ENCODE measurements at regions not wholly inside any gene's neighbourhood (a gene's known extent, or its start where the extent isn't known, plus 50 kb on each side); places are given as distances from the start of the nearest gene placed in this dataset.

- ChIA-PET CTCF (interaction anchor here (0.6 kb wide), 3 partner anchors 22 to 138 kb away, joined by 3 read pairs; no protein-coding TSS in a partner anchor), POLR2A (no interaction called here)
- H3K9me3 ChIP-seq (ENCODE audit: control insufficient read depth, insufficient read depth, low read depth, low read length), result no peaks in the 10 kb centered on the region
- TF ChIP-seq ZNF624 (tag by site-specific recombination; IDR thresholded peaks at IDR 0.05), result no peak
- TF ChIP-seq FEZF1 (tag by site-specific recombination; IDR thresholded peaks at IDR 0.05), result no peak
- no peak for TF ChIP-seq ZNF514 (tag by site-specific recombination; IDR thresholded peaks at IDR 0.05)
- TF ChIP-seq ZNF274 (IDR thresholded peaks at IDR 0.05; ENCODE audit: low read length), result no peak
- TF ChIP-seq ZNF274 (tag by site-specific recombination; IDR thresholded peaks at IDR 0.05; ENCODE audit: borderline replicate concordance), result no peak
- no peak for TF ChIP-seq ZNF677 (tag by site-specific recombination; IDR thresholded peaks at IDR 0.05)
- no peak for TF ChIP-seq ZNF221 (tag by site-specific recombination; IDR thresholded peaks at IDR 0.05; ENCODE audit: borderline replicate concordance)
- no peak for TF ChIP-seq ZSCAN30 (tag by site-specific recombination; IDR thresholded peaks at IDR 0.05)
- H3K36me3 ChIP-seq (ENCODE audit: control insufficient read depth in 2 of 2, insufficient read depth in 1 of 2, low read length in 2 of 2), result no peaks in the 10 kb centered on the region
- H3K4me1 ChIP-seq (ENCODE audit: control insufficient read depth, insufficient read depth, low read length), result no peaks in the 10 kb centered on the region
- H3K4me3 ChIP-seq (ENCODE audit: low read depth, low read length), result no peak overlapping the region
- no peak overlapping the region for H3K27ac ChIP-seq (ENCODE audit: extremely low read depth, low read depth, low read length)
These were observed 300.1 kb downstream of the MYCN start for GRCh38 chr2:16240402-16240801.

- Histone ChIP-seq H3K4me3 (ENCODE audit: low read depth, low read length) (no peak overlapping the region), H3K36me3 (ENCODE audit: control insufficient read depth in 2 of 2, insufficient read depth in 1 of 2, low read length in 2 of 2) (no peaks in the 10 kb centered on the region), H3K4me1 (ENCODE audit: control insufficient read depth, insufficient read depth, low read length) (no peaks in the 10 kb centered on the region), H3K9me3 (ENCODE audit: control insufficient read depth, insufficient read depth, low read depth, low read length) (no peaks in the 10 kb centered on the region), H3K27ac (ENCODE audit: extremely low read depth, low read depth, low read length) (no peak overlapping the region)
- CTCF ChIA-PET, result no interaction called here
- POLR2A ChIA-PET, result no interaction called here
- TF ChIP-seq ZNF701 (tag by site-specific recombination; IDR thresholded peaks at IDR 0.05) (no peak), SP2 (tag by site-specific recombination; IDR thresholded peaks at IDR 0.05) (no peak), ZNF785 (tag by site-specific recombination; IDR thresholded peaks at IDR 0.05) (no peak), ZNF560 (tag by site-specific recombination; IDR thresholded peaks at IDR 0.05; ENCODE audit: borderline replicate concordance) (no peak), ZNF549 (tag by site-specific recombination; IDR thresholded peaks at IDR 0.05) (no peak), PBX3 (CRISPR knock-in tag; IDR thresholded peaks at IDR 0.05) (no peak), ZNF362 (tag by site-specific recombination; IDR thresholded peaks at IDR 0.05) (no peak), REPIN1 (tag by site-specific recombination; IDR thresholded peaks at IDR 0.05; ENCODE audit: low read depth) (no peak)
These were observed 299.0 kb downstream of the MYCN start for GRCh38 chr2:16239296-16239850.

GRCh38 chr2:16238786-16239185 lies 298.4 kb downstream of the MYCN start:
- POLR2A ChIA-PET, result no interaction called here
- Histone ChIP-seq H3K4me1 (ENCODE audit: control insufficient read depth, insufficient read depth, low read length) (no peaks in the 10 kb centered on the region), H3K27ac (ENCODE audit: extremely low read depth, low read depth, low read length) (no peak overlapping the region), H3K4me3 (ENCODE audit: low read depth, low read length) (no peak overlapping the region), H3K36me3 (ENCODE audit: control insufficient read depth in 2 of 2, insufficient read depth in 1 of 2, low read length in 2 of 2) (no peaks in the 10 kb centered on the region), H3K9me3 (ENCODE audit: control insufficient read depth, insufficient read depth, low read depth, low read length) (no peaks in the 10 kb centered on the region)
- CTCF ChIA-PET, result no interaction called here
- TF ChIP-seq SCRT1 (tag by site-specific recombination; IDR thresholded peaks at IDR 0.05; ENCODE audit: borderline replicate concordance), result no peak
- TF ChIP-seq ZSCAN5A (tag by site-specific recombination; IDR thresholded peaks at IDR 0.05), result no peak
- TF ChIP-seq ZNF549 (tag by site-specific recombination; IDR thresholded peaks at IDR 0.05), result no peak
- no peak for TF ChIP-seq ZBTB20 (tag by site-specific recombination; IDR thresholded peaks at IDR 0.05)
- no peak for TF ChIP-seq ZNF843 (tag by site-specific recombination; IDR thresholded peaks at IDR 0.05)
- TF ChIP-seq KLF7 (tag by site-specific recombination; IDR thresholded peaks at IDR 0.05; ENCODE audit: borderline replicate concordance), result no peak
- TF ChIP-seq ZNF585B (tag by site-specific recombination; IDR thresholded peaks at IDR 0.05), result no peak
- no peak for TF ChIP-seq ZNF518A (tag by site-specific recombination; conservative IDR thresholded peaks at IDR 0.05; ENCODE audit: low read depth)
- no peak for TF ChIP-seq ZNF670 (tag by site-specific recombination; IDR thresholded peaks at IDR 0.05; ENCODE audit: low read depth)
- TF ChIP-seq ZSCAN23 (tag by site-specific recombination; IDR thresholded peaks at IDR 0.05), result no peak
